ENCODE measurements at regions not wholly inside any gene's neighbourhood (a gene's known extent, or its start where the extent isn't known, plus 50 kb on each side); places are given as distances from the start of the nearest gene placed in this dataset.

DNA sequence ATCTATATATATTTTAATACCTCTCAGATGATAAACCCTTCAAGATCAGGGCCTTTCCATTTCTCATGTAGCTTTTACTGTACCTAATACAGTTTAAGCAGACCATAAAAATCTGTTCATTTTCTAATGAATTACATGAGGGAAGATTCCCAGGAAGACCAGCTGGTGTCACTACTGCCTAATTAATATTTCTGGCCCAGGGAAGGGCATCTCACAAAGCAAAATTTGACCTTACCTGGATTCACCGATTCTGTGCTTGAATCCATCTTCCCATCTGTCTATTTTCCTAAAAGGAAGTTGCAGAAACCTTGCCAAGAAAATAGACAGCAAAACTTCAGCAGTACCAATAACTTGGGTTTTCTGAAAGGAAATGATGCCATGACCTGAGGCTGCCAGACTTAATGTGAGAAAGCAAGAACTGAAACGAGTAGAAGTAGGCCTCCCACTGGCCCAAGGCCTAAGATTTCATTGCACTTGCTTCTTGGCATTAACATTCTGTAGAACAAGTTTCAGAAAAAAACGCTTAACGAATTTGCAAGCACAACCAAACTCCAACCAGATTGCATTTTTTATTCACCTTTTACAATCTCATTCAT, 83.0 kb upstream of the GLIS3 start:
- no peak for DNase-seq

DNA sequence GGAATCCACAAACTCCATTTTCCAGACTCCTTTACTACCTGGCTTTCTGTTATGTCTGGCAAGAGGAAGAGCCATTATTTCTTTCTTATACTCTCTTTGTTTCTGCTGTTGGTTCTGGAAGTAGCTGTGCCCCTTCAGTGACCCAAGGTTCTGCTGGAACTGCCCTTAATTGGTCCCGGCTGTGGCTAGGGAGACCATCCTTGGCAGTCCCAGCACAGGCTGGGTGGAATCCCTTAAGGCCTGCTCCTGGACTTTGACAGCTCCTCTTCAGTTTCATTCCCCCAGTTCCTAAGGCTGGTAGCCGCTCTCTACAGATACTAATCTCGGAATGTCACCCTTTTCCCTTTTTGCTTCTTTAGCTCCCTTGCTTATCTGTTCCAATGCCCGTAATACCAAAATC, 81.9 kb upstream of the GLIS3 start:
- no peak for DNase-seq

DNA sequence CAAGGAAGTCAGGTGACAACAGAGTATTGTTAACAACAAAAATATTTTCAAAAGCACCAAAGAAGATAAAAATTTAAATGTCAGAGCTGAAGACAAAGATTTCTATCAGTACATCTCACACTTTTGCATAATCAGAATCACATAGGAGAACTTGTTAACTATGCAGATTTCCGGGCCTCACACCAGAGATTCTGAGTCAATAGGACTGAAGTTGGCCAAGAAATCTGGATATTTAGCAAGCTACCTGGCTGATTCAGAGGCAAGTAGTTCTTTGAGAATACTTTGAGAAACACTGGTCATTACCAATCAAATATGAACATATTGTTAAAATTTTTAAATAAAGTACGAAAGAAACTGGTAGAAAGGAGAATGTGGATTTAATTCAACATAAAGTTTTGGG, 80.5 kb upstream of the GLIS3 start:
- DNase-seq = no peak

GRCh38 chr9:4375424-4376200, 75.7 kb upstream of the GLIS3 start:
- DNase-seq = no peak

DNA sequence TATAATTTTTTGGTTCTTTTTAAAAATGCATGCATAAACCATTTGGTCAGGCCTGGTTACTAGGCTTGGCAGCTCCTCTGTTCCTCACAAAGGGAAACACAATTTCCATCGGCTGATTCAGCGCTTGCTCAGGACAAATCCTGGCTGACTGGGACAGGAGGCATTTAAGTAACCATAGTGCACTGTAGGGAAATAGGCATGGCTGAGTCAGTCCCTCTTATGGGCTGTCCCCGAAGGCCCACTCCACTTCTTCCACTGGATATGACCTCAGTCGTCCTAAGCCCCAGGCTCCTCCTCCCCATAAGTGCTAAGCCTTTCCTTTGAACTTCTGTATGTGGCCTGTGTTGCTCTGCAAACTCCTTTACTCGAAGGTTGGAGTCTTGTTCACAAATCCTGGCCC, 71.2 kb upstream of the GLIS3 start:
- no peak for DNase-seq

DNA sequence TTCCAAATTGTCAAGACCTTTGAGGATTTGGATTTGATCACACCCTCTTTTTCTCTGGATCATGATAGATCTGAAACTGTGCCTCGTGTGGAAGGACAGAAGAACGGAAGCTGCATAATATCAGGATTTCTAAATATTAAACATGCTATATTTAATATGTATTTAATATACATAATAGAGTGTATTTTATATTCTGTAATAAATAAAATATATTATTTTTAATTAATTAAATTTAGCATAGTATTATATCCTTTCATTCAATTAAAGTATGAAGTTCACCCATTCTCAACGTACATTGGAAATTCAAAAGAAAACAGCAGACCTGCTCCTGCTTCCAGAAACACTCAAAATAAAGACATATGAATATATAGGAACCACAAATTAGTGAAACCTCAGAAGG, 70.6 kb upstream of the GLIS3 start:
- no peak for DNase-seq

- DNase-seq = peak; percentile 42
Observed at GRCh38 chr9:4366591-4367330, 66.9 kb upstream of the GLIS3 start.

GRCh38 chr9:4365055-4365454, 65.2 kb upstream of the GLIS3 start:
- DNase-seq = no peak

DNA sequence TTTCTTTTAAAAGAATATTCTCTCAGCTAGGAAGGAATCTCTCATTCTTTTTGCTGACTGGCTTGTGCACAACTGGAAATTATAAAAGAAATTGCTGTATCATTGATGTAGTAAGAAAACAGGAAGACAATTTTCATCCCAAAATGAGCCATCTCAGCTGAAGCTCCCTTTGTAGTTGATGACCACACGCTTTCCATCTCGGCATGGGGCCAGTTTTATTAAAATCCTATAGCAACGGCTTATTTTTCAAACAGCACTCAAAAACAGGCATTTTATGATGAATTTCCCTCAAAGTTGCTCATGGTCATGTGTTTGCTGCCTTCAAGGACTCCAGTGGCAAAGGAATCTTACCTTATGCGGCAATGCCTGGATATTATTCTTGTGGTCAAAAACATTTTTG, 62.4 kb upstream of the GLIS3 start:
- DNase-seq = no peak

- no peak for DNase-seq
Observed at GRCh38 chr9:4359016-4359415, 59.1 kb upstream of the GLIS3 start.

GRCh38 chr9:4357929-4358328, 58.1 kb upstream of the GLIS3 start:
- DNase-seq = no peak

- no peak for DNase-seq
Observed at GRCh38 chr9:4356306-4356705, 56.4 kb upstream of the GLIS3 start.

- no peak for DNase-seq
Observed at GRCh38 chr9:4353236-4353635, 53.4 kb upstream of the GLIS3 start.

GRCh38 chr9:4349816-4350418, 50.0 kb upstream of the GLIS3 start:
- no peak for DNase-seq

All from activated CD4-positive, alpha-beta T cell treated with anti-CD3 and anti-CD28 coated beads, Interleukin-2, amount 50 U/mL, for 16 hours (primary cell).